ENCODE measurements at regions not wholly inside any gene's neighbourhood (a gene's known extent, or its start where the extent isn't known, plus 50 kb on each side); places are given as distances from the start of the nearest gene placed in this dataset.

DNA sequence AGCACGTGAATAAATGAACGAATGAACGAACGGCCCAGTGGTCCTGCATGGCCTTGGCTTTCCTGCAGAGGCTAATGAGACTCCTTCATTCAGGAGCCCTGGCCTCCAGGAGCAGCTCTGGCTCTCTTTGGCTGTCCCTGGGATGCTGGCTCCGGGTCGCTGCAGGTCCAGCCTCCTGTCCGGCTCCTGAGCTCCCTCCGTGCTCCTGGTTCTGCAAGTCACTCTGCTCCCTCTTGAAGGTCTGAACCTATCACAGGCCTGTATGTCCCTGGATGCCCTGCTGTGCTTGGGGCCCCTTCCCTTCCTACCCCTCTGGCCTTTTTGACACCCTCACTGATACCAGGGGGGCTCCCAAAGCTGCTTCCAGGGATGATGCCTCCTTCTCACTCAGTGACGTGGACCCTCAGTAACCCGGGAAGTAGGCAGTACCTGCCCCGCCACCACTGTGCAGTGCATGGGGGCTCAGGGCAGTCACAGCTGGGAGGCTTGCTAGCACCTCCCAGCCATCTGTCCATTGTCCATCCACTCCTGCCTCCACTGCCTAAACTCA, 133.7 kb upstream of the C14orf180 start:
- H3K36me3 ChIP-seq (ENCODE audit: control insufficient read depth in 2 of 2, extremely low read depth in 1 of 2, insufficient read depth in 2 of 2, low read length in 2 of 2), result no peaks in the 10 kb centered on the region
- no peaks in the 10 kb centered on the region for H4K20me1 ChIP-seq (ENCODE audit: control insufficient read depth, extremely low read depth, insufficient read depth, low read length)
- no peak for FAIRE-seq
- dilution Hi-C loops (cut with MboI; ENCODE audit: extremely low pct_ligation_motif_present, low sequenced_read_pairs), result no loop called here
- DNase-seq (ENCODE audit: low read depth, low spot score), result no peak
- no peaks in the 10 kb centered on the region for H3K79me2 ChIP-seq (ENCODE audit: control insufficient read depth, insufficient read depth, low read length)
- no peaks in the 10 kb centered on the region for H3K4me1 ChIP-seq (ENCODE audit: control insufficient read depth, extremely low read depth, insufficient read depth, low read length)
- H3K9me3 ChIP-seq (ENCODE audit: control insufficient read depth, low read depth, low read length), result peaks cover 2% of the 10 kb centered on the region
- H3K27ac ChIP-seq (ENCODE audit: control insufficient read depth, insufficient read depth, low read length), result no peak overlapping the region
- no peak overlapping the region for H3K9ac ChIP-seq (ENCODE audit: control insufficient read depth, extremely low read depth, insufficient read depth, low read length)
- no peak overlapping the region for H3K4me2 ChIP-seq (ENCODE audit: control insufficient read depth, extremely low read depth, insufficient read depth, low read depth, low read length)
- H2AFZ ChIP-seq (ENCODE audit: control insufficient read depth, low read length), result no peak overlapping the region
- no peak overlapping the region for H3K4me3 ChIP-seq (ENCODE audit: control insufficient read depth in 2 of 3, extremely low read depth in 1 of 3, insufficient read depth in 2 of 3, low read depth in 1 of 3, low read length in 3 of 3)
- TF ChIP-seq, protein P1, sequence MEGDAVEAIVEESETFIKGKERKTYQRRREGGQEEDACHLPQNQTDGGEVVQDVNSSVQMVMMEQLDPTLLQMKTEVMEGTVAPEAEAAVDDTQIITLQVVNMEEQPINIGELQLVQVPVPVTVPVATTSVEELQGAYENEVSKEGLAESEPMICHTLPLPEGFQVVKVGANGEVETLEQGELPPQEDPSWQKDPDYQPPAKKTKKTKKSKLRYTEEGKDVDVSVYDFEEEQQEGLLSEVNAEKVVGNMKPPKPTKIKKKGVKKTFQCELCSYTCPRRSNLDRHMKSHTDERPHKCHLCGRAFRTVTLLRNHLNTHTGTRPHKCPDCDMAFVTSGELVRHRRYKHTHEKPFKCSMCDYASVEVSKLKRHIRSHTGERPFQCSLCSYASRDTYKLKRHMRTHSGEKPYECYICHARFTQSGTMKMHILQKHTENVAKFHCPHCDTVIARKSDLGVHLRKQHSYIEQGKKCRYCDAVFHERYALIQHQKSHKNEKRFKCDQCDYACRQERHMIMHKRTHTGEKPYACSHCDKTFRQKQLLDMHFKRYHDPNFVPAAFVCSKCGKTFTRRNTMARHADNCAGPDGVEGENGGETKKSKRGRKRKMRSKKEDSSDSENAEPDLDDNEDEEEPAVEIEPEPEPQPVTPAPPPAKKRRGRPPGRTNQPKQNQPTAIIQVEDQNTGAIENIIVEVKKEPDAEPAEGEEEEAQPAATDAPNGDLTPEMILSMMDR (optimal IDR thresholded peaks at IDR 0.05 in 1 of 3, IDR thresholded peaks at IDR 0.05 in 1 of 3, conservative IDR thresholded peaks at IDR 0.05 in 1 of 3; ENCODE audit: extremely low read depth in 1 of 3, insufficient read depth in 2 of 3, low read length in 3 of 3), result no peak
- TF ChIP-seq EZH2 (IDR thresholded peaks at IDR 0.05; ENCODE audit: low read length), result no peak
- H3K9me1 ChIP-seq (ENCODE audit: control insufficient read depth, extremely low read depth, insufficient read depth, low read length), result no peaks in the 10 kb centered on the region
- H3K27me3 ChIP-seq (ENCODE audit: control insufficient read depth, extremely low read depth, insufficient read depth, low read length), result no peaks in the 10 kb centered on the region

DNA sequence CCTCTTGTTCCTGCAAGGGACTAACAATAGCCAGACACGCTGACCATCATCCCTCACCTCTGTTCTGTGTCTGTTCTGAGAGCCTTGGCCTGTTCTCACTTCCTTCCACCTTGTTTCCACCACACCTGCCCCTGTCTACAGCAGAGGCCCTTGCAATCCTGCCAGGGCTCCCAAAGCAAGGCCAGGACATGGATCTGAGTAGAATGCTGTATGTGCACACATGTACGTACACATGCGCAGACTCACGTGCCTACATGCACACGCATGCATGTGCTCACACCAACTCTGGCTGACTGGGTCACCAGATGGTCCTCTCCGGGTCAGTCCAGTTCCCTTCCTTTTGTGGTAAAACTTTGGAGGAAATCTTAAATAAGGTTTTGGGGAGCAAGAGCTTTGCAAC, 133.0 kb upstream of the C14orf180 start:
- no peak for TF ChIP-seq EZH2 (IDR thresholded peaks at IDR 0.05; ENCODE audit: low read length)
- TF ChIP-seq, protein P1 (optimal IDR thresholded peaks at IDR 0.05 in 1 of 3, IDR thresholded peaks at IDR 0.05 in 1 of 3, conservative IDR thresholded peaks at IDR 0.05 in 1 of 3; ENCODE audit: extremely low read depth in 1 of 3, insufficient read depth in 2 of 3, low read length in 3 of 3), result no peak
- Histone ChIP-seq H3K79me2 (ENCODE audit: control insufficient read depth, insufficient read depth, low read length) (no peaks in the 10 kb centered on the region), H3K4me2 (ENCODE audit: control insufficient read depth, extremely low read depth, insufficient read depth, low read depth, low read length) (no peak overlapping the region), H2AFZ (ENCODE audit: control insufficient read depth, low read length) (no peak overlapping the region), H3K9ac (ENCODE audit: control insufficient read depth, extremely low read depth, insufficient read depth, low read length) (no peak overlapping the region), H3K9me3 (ENCODE audit: control insufficient read depth, low read depth, low read length) (peaks cover 2% of the 10 kb centered on the region), H3K27ac (ENCODE audit: control insufficient read depth, insufficient read depth, low read length) (no peak overlapping the region), H3K9me1 (ENCODE audit: control insufficient read depth, extremely low read depth, insufficient read depth, low read length) (no peaks in the 10 kb centered on the region), H3K4me1 (ENCODE audit: control insufficient read depth, extremely low read depth, insufficient read depth, low read length) (no peaks in the 10 kb centered on the region), H3K27me3 (ENCODE audit: control insufficient read depth, extremely low read depth, insufficient read depth, low read length) (no peaks in the 10 kb centered on the region), H3K4me3 (ENCODE audit: control insufficient read depth in 2 of 3, extremely low read depth in 1 of 3, insufficient read depth in 2 of 3, low read depth in 1 of 3, low read length in 3 of 3) (no peak overlapping the region), H3K36me3 (ENCODE audit: control insufficient read depth in 2 of 2, extremely low read depth in 1 of 2, insufficient read depth in 2 of 2, low read length in 2 of 2) (no peaks in the 10 kb centered on the region), H4K20me1 (ENCODE audit: control insufficient read depth, extremely low read depth, insufficient read depth, low read length) (no peaks in the 10 kb centered on the region)
- dilution Hi-C loops (cut with MboI; ENCODE audit: extremely low pct_ligation_motif_present, low sequenced_read_pairs), result no loop called here
- FAIRE-seq, result no peak
- no peak for DNase-seq (ENCODE audit: low read depth, low spot score)
